ENCODE measurements at regions not wholly inside any gene's neighbourhood (a gene's known extent, or its start where the extent isn't known, plus 50 kb on each side); places are given as distances from the start of the nearest gene placed in this dataset.

GRCh38 chr14:55848964-55849363, 269.0 kb downstream of the KTN1 start:
- TF ChIP-seq CTCF (IDR thresholded peaks at IDR 0.05) (no peak), POLR2A (IDR thresholded peaks at IDR 0.05) (no peak), POLR2AphosphoS5 (IDR thresholded peaks at IDR 0.05) (no peak), EP300 (IDR thresholded peaks at IDR 0.05; ENCODE audit: low read depth) (no peak)
